Activated CD4-positive, alpha-beta T cell treated with anti-CD3 and anti-CD28 coated beads, Interleukin-2, amount 50 U/mL, for 24 hours (primary cell): ENCODE measurements at regions not wholly inside any gene's neighbourhood (a gene's known extent, or its start where the extent isn't known, plus 50 kb on each side); places are given as distances from the start of the nearest gene placed in this dataset.
"Not testable (repeated sequence)": the region's sequence is repeated elsewhere in the genome, so short reads cannot be mapped to it uniquely, and the experiment has no call there.

Experiments
- DNase-seq, 2 donors: peaks; one replicate each; pipeline ENCODE4 v3.0.0-alpha.2; 2020; ENCODE audit warnings: low read depth in 1 of 2, low spot score in 1 of 2

GRCh38 chr7:106354822-106355221 is 70.0 kb upstream of the NAMPT start:
- no peak for DNase-seq

- no peak for DNase-seq
Observed at GRCh38 chr7:106353944-106354343, 69.2 kb upstream of the NAMPT start.

GRCh38 chr7:106348231-106348630 is 63.4 kb upstream of the NAMPT start:
- no peak for DNase-seq

- DNase-seq: no peak
Observed at GRCh38 chr7:106347229-106347833, 62.5 kb upstream of the NAMPT start.

GRCh38 chr7:106346678-106347217 is 62.0 kb upstream of the NAMPT start:
- peak in 1 of 2 donors; percentile 77 for DNase-seq

- DNase-seq: no peak
Observed at GRCh38 chr7:106346167-106346677, 61.4 kb upstream of the NAMPT start.

- DNase-seq: peak in 1 of 2 donors; percentile 54
Observed at GRCh38 chr7:106345421-106346166, 60.8 kb upstream of the NAMPT start.

- no peak for DNase-seq
Observed at GRCh38 chr7:106344861-106345260, 60.1 kb upstream of the NAMPT start.

- no peak for DNase-seq
Observed at GRCh38 chr7:106344211-106344610, 59.4 kb upstream of the NAMPT start.

GRCh38 chr7:106342049-106342448 is 57.3 kb upstream of the NAMPT start:
- DNase-seq: not testable (repeated sequence)

GRCh38 chr7:106340247-106340596 is 55.4 kb upstream of the NAMPT start:
- DNase-seq: not testable (repeated sequence)

- no peak for DNase-seq
Observed at GRCh38 chr7:106339513-106340246, 54.9 kb upstream of the NAMPT start.

- no peak for DNase-seq
Observed at GRCh38 chr7:106337754-106338153, 53.0 kb upstream of the NAMPT start.

- no peak for DNase-seq
Observed at GRCh38 chr7:106335814-106336213, 51.0 kb upstream of the NAMPT start.
